ENCODE measurements at regions not wholly inside any gene's neighbourhood (a gene's known extent, or its start where the extent isn't known, plus 50 kb on each side); places are given as distances from the start of the nearest gene placed in this dataset.

- Mint-ChIP-seq H3K27me3 (ENCODE audit: low read depth) (no peaks in the 10 kb centered on the region), H3K27ac (no peak overlapping the region), H3K9me3 (ENCODE audit: insufficient read depth) (no peaks in the 10 kb centered on the region), H3K4me3 (no peak overlapping the region), H3K4me1 (ENCODE audit: low read depth) (no peaks in the 10 kb centered on the region), H3K36me3 (ENCODE audit: low read depth) (no peaks in the 10 kb centered on the region)
- POLR2A ChIA-PET = no interaction called here
- no peak for ATAC-seq
- CTCF ChIA-PET = no interaction called here
- DNase-seq = no peak
Observed at GRCh38 chr3:113070681-113071113, 79.9 kb downstream of the GTPBP8 start.

GRCh38 chr3:113075588-113075987 lies 84.8 kb downstream of the GTPBP8 start:
- DNase-seq = no peak
- no peak overlapping the region for H3K4me3 Mint-ChIP-seq
- H3K27me3 Mint-ChIP-seq (ENCODE audit: low read depth) = no peaks in the 10 kb centered on the region
- H3K4me1 Mint-ChIP-seq (ENCODE audit: low read depth) = no peaks in the 10 kb centered on the region
- ChIA-PET POLR2A (no interaction called here), CTCF (no interaction called here)
- H3K9me3 Mint-ChIP-seq (ENCODE audit: insufficient read depth) = no peaks in the 10 kb centered on the region
- no peak overlapping the region for H3K27ac Mint-ChIP-seq
- no peaks in the 10 kb centered on the region for H3K36me3 Mint-ChIP-seq (ENCODE audit: low read depth)
- ATAC-seq = no peak

- H3K9me3 Mint-ChIP-seq (ENCODE audit: insufficient read depth) = no peaks in the 10 kb centered on the region
Observed at GRCh38 chr3:113079218-113079961, 88.6 kb downstream of the GTPBP8 start.

GRCh38 chr3:113084777-113085176 lies 94.0 kb downstream of the GTPBP8 start:
- POLR2A ChIA-PET = interaction anchor here (0.6 kb wide), 1 partner anchor 120 kb away, joined by 3 read pairs; no protein-coding TSS in a partner anchor
- Mint-ChIP-seq H3K36me3 (ENCODE audit: low read depth) (no peaks in the 10 kb centered on the region), H3K4me3 (no peak overlapping the region), H3K9me3 (ENCODE audit: insufficient read depth) (no peaks in the 10 kb centered on the region), H3K4me1 (ENCODE audit: low read depth) (no peaks in the 10 kb centered on the region), H3K27ac (no peak overlapping the region), H3K27me3 (ENCODE audit: low read depth) (no peaks in the 10 kb centered on the region)
- DNase-seq (no peak), ATAC-seq (no peak)
- CTCF ChIA-PET = no interaction called here

More at GRCh38 chr3:113079218-113079961, 88.6 kb downstream of the GTPBP8 start:
- CTCF ChIA-PET = interaction anchor here (0.7 kb wide), 1 partner anchor 9 kb away, joined by 3 read pairs; no protein-coding TSS in a partner anchor
- no peak for DNase-seq
- Mint-ChIP-seq H3K4me3 (no peak overlapping the region), H3K27ac (no peak overlapping the region), H3K4me1 (ENCODE audit: low read depth) (no peaks in the 10 kb centered on the region), H3K27me3 (ENCODE audit: low read depth) (no peaks in the 10 kb centered on the region), H3K36me3 (ENCODE audit: low read depth) (no peaks in the 10 kb centered on the region)
- ATAC-seq = no peak
- POLR2A ChIA-PET = no interaction called here

- Mint-ChIP-seq H3K27me3 (ENCODE audit: low read depth) (no peaks in the 10 kb centered on the region), H3K4me1 (ENCODE audit: low read depth) (no peaks in the 10 kb centered on the region), H3K9me3 (ENCODE audit: insufficient read depth) (no peaks in the 10 kb centered on the region), H3K36me3 (ENCODE audit: low read depth) (no peaks in the 10 kb centered on the region), H3K4me3 (no peak overlapping the region), H3K27ac (no peak overlapping the region)
- ChIA-PET CTCF (no interaction called here), POLR2A (no interaction called here)
- DNase-seq (no peak), ATAC-seq (no peak)
Observed at GRCh38 chr3:113086560-113087461, 96.0 kb downstream of the GTPBP8 start.

GRCh38 chr3:113088616-113089015 lies 97.8 kb downstream of the GTPBP8 start:
- POLR2A ChIA-PET = no interaction called here
- ATAC-seq (no peak), DNase-seq (no peak)
- Mint-ChIP-seq H3K27ac (no peak overlapping the region), H3K36me3 (ENCODE audit: low read depth) (no peaks in the 10 kb centered on the region), H3K27me3 (ENCODE audit: low read depth) (no peaks in the 10 kb centered on the region), H3K4me3 (no peak overlapping the region), H3K4me1 (ENCODE audit: low read depth) (no peaks in the 10 kb centered on the region), H3K9me3 (ENCODE audit: insufficient read depth) (no peaks in the 10 kb centered on the region)
- CTCF ChIA-PET = interaction anchor here (1.1 kb wide), 1 partner anchor 10 kb away, joined by 3 read pairs; no protein-coding TSS in a partner anchor

GRCh38 chr3:113091417-113091816 lies 100.6 kb downstream of the GTPBP8 start:
- ChIA-PET CTCF (no interaction called here), POLR2A (no interaction called here)
- DNase-seq = no peak
- Mint-ChIP-seq H3K4me3 (no peak overlapping the region), H3K27me3 (ENCODE audit: low read depth) (no peaks in the 10 kb centered on the region), H3K36me3 (ENCODE audit: low read depth) (no peaks in the 10 kb centered on the region), H3K9me3 (ENCODE audit: insufficient read depth) (no peaks in the 10 kb centered on the region), H3K4me1 (ENCODE audit: low read depth) (no peaks in the 10 kb centered on the region), H3K27ac (no peak overlapping the region)
- ATAC-seq = no peak

- no peak for ATAC-seq
- H3K4me3 Mint-ChIP-seq = no peak overlapping the region
- ChIA-PET POLR2A (no interaction called here), CTCF (interaction anchor here (0.7 kb wide), 1 partner anchor 702 kb away, joined by 3 read pairs; no protein-coding TSS in a partner anchor)
- no peak for DNase-seq
- H3K27ac Mint-ChIP-seq = no peak overlapping the region
- no peaks in the 10 kb centered on the region for H3K9me3 Mint-ChIP-seq (ENCODE audit: insufficient read depth)
- no peaks in the 10 kb centered on the region for H3K27me3 Mint-ChIP-seq (ENCODE audit: low read depth)
- H3K4me1 Mint-ChIP-seq (ENCODE audit: low read depth) = no peaks in the 10 kb centered on the region
- H3K36me3 Mint-ChIP-seq (ENCODE audit: low read depth) = no peaks in the 10 kb centered on the region
Observed at GRCh38 chr3:113092746-113093145, 102.0 kb downstream of the GTPBP8 start.

GRCh38 chr3:113094337-113095221 lies 103.8 kb downstream of the GTPBP8 start:
- DNase-seq = no peak
- no peaks in the 10 kb centered on the region for H3K27me3 Mint-ChIP-seq (ENCODE audit: low read depth)
- H3K36me3 Mint-ChIP-seq (ENCODE audit: low read depth) = no peaks in the 10 kb centered on the region
- no peaks in the 10 kb centered on the region for H3K9me3 Mint-ChIP-seq (ENCODE audit: insufficient read depth)
- H3K4me1 Mint-ChIP-seq (ENCODE audit: low read depth) = no peaks in the 10 kb centered on the region
- ChIA-PET POLR2A (no interaction called here), CTCF (no interaction called here)
- no peak overlapping the region for H3K4me3 Mint-ChIP-seq
- no peak for ATAC-seq
- H3K27ac Mint-ChIP-seq = no peak overlapping the region

GRCh38 chr3:113096188-113096892 lies 105.6 kb downstream of the GTPBP8 start:
- Mint-ChIP-seq H3K4me3 (no peak overlapping the region), H3K36me3 (ENCODE audit: low read depth) (no peaks in the 10 kb centered on the region), H3K27me3 (ENCODE audit: low read depth) (no peaks in the 10 kb centered on the region), H3K4me1 (ENCODE audit: low read depth) (no peaks in the 10 kb centered on the region), H3K9me3 (ENCODE audit: insufficient read depth) (no peaks in the 10 kb centered on the region), H3K27ac (no peak overlapping the region)
- ATAC-seq = no peak
- no peak for DNase-seq
- ChIA-PET CTCF (interaction anchor here (1.2 kb wide), 1 partner anchor 11 kb away, joined by 3 read pairs; no protein-coding TSS in a partner anchor), POLR2A (no interaction called here)

- DNase-seq (no peak), ATAC-seq (no peak)
- no peaks in the 10 kb centered on the region for H3K27me3 Mint-ChIP-seq (ENCODE audit: low read depth)
- no peak overlapping the region for H3K4me3 Mint-ChIP-seq
- H3K9me3 Mint-ChIP-seq (ENCODE audit: insufficient read depth) = no peaks in the 10 kb centered on the region
- CTCF ChIA-PET = no interaction called here
- POLR2A ChIA-PET = no interaction called here
- H3K27ac Mint-ChIP-seq = no peak overlapping the region
- no peaks in the 10 kb centered on the region for H3K36me3 Mint-ChIP-seq (ENCODE audit: low read depth)
- no peaks in the 10 kb centered on the region for H3K4me1 Mint-ChIP-seq (ENCODE audit: low read depth)
Observed at GRCh38 chr3:113097960-113098447, 107.2 kb downstream of the GTPBP8 start.
